ENCODE measurements at regions not wholly inside any gene's neighbourhood (a gene's known extent, or its start where the extent isn't known, plus 50 kb on each side); places are given as distances from the start of the nearest gene placed in this dataset.

GRCh38 chr3:30346933-30347320 lies 259.5 kb upstream of the TGFBR2 start:
- TF ChIP-seq CTCF (IDR thresholded peaks at IDR 0.05), result no peak
- no peak for TF ChIP-seq EZH2phosphoT487 (IDR thresholded peaks at IDR 0.05)
- no peak for TF ChIP-seq EZH2 (IDR thresholded peaks at IDR 0.05)

All from neural progenitor cell (in vitro differentiated cells).